ENCODE measurements at regions not wholly inside any gene's neighbourhood (a gene's known extent, or its start where the extent isn't known, plus 50 kb on each side); places are given as distances from the start of the nearest gene placed in this dataset.

GRCh38 chr4:166675411-166675810, 558.9 kb downstream of the SPOCK3 start (continued):
- TF ChIP-seq ZSCAN32 (CRISPR knock-in tag; IDR thresholded peaks at IDR 0.05) (no peak), ZC3H8 (IDR thresholded peaks at IDR 0.05) (no peak), RUNX1 (IDR thresholded peaks at IDR 0.05; ENCODE audit: low read depth) (no peak), SMARCE1 (IDR thresholded peaks at IDR 0.05) (no peak), GATA2 (CRISPR knock-in tag; IDR thresholded peaks at IDR 0.05) (no peak), CBX5 (IDR thresholded peaks at IDR 0.05; ENCODE audit: borderline replicate concordance, low read depth) (no peak)

- DNase-seq (ENCODE audit: extremely low read depth in 1 of 4, low spot score in 3 of 4), result no peak
- H3K27ac ChIP-seq (ENCODE audit: extremely low read depth, low read depth, low read length), result no peak overlapping the region
- in situ Hi-C loops (cut with MboI) (no loop called here), intact Hi-C loops (cut with micrococcal nuclease) (no loop called here)
- no peaks in the 10 kb centered on the region for H4K20me1 ChIP-seq (replicated peaks; ENCODE audit: control insufficient read depth, insufficient read depth, low read length)
- H3K79me2 ChIP-seq (ENCODE audit: control insufficient read depth, insufficient read depth, low read length), result no peaks in the 10 kb centered on the region
- FAIRE-seq, result no peak
- H3K9ac ChIP-seq (ENCODE audit: insufficient read depth in 1 of 2, low read depth in 2 of 2, low read length in 2 of 2), result no peak overlapping the region
- TF ChIP-seq CXXC5 (CRISPR knock-in tag; IDR thresholded peaks at IDR 0.05), result no peak
- TF ChIP-seq PPARD (CRISPR knock-in tag; IDR thresholded peaks at IDR 0.05), result no peak
- TF ChIP-seq TAF15 (IDR thresholded peaks at IDR 0.05; ENCODE audit: low read depth, low read length), result no peak
- no peak for TF ChIP-seq CEBPB (tag; IDR thresholded peaks at IDR 0.05)
- TF ChIP-seq, protein P1, sequence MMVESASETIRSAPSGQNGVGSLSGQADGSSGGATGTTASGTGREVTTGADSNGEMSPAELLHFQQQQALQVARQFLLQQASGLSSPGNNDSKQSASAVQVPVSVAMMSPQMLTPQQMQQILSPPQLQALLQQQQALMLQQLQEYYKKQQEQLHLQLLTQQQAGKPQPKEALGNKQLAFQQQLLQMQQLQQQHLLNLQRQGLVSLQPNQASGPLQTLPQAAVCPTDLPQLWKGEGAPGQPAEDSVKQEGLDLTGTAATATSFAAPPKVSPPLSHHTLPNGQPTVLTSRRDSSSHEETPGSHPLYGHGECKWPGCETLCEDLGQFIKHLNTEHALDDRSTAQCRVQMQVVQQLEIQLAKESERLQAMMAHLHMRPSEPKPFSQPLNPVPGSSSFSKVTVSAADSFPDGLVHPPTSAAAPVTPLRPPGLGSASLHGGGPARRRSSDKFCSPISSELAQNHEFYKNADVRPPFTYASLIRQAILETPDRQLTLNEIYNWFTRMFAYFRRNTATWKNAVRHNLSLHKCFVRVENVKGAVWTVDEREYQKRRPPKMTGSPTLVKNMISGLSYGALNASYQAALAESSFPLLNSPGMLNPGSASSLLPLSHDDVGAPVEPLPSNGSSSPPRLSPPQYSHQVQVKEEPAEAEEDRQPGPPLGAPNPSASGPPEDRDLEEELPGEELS (CRISPR knock-in tag; IDR thresholded peaks at IDR 0.05; ENCODE audit: borderline replicate concordance), result no peak
- no peak for TF ChIP-seq ZNF24 (IDR thresholded peaks at IDR 0.05)
- TF ChIP-seq, protein P2, sequence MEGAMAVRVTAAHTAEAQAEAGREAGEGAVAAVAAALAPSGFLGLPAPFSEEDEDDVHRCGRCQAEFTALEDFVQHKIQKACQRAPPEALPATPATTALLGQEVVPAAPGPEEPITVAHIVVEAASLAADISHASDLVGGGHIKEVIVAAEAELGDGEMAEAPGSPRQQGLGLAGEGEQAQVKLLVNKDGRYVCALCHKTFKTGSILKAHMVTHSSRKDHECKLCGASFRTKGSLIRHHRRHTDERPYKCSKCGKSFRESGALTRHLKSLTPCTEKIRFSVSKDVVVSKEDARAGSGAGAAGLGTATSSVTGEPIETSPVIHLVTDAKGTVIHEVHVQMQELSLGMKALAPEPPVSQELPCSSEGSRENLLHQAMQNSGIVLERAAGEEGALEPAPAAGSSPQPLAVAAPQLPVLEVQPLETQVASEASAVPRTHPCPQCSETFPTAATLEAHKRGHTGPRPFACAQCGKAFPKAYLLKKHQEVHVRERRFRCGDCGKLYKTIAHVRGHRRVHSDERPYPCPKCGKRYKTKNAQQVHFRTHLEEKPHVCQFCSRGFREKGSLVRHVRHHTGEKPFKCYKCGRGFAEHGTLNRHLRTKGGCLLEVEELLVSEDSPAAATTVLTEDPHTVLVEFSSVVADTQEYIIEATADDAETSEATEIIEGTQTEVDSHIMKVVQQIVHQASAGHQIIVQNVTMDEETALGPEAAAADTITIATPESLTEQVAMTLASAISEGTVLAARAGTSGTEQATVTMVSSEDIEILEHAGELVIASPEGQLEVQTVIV (CRISPR knock-in tag; IDR thresholded peaks at IDR 0.05; ENCODE audit: borderline replicate concordance), result no peak
- TF ChIP-seq RBM34 (IDR thresholded peaks at IDR 0.05; ENCODE audit: borderline replicate concordance, insufficient read depth, low read length), result no peak
- H3K9me3 ChIP-seq (replicated peaks; ENCODE audit: control insufficient read depth, insufficient read depth, low read depth, low read length), result no peaks in the 10 kb centered on the region; the same call in 1 of the 2 replicates
- BruUV-seq (replicated peaks), result no TSS peak
- no peak overlapping the region for H3K4me3 ChIP-seq
- CTCF ChIA-PET (ENCODE audit: low intra/inter-chr PET ratio), result no interaction called here
- no peak for ATAC-seq
- POLR2A ChIA-PET, result no interaction called here
- no peaks in the 10 kb centered on the region for H3K27me3 ChIP-seq (ENCODE audit: control insufficient read depth in 2 of 2, insufficient read depth in 2 of 2, low read length in 2 of 2)
- no peaks in the 10 kb centered on the region for H3K4me1 ChIP-seq (replicated peaks in 1 of 2; ENCODE audit: control insufficient read depth in 2 of 2, insufficient read depth in 2 of 2, low read length in 2 of 2)
- H3K9me1 ChIP-seq (ENCODE audit: control insufficient read depth, insufficient read depth, low read length), result no peaks in the 10 kb centered on the region
- no peak overlapping the region for H2AFZ ChIP-seq (ENCODE audit: low read depth, low read length)
- WGBS (ENCODE audit: insufficient coverage, low coverage, missing lambda C conversion rate), result 0% methylated on average over 1 of the region's 1 CpG
- H3K36me3 ChIP-seq (ENCODE audit: control insufficient read depth, insufficient read depth, low read length), result no peaks in the 10 kb centered on the region
- H3K4me2 ChIP-seq (ENCODE audit: insufficient read depth, low read length), result no peak overlapping the region
Measured at GRCh38 chr4:166680796-166681195, 553.5 kb downstream of the SPOCK3 start.
